Thyroid gland (tissue), 4 donors: ENCODE measurements at regions not wholly inside any gene's neighbourhood (a gene's known extent, or its start where the extent isn't known, plus 50 kb on each side); places are given as distances from the start of the nearest gene placed in this dataset.

Source experiments
- POLR2A ChIP-seq, 2 donors: fragments of 450-650 bp; IDR thresholded peaks; one replicate each; pipeline ENCODE4 v1.6.1; 2017; ENCODE audit warnings: antibody characterized with exemption in 2 of 2, mild to moderate bottlenecking in 2 of 2, moderate library complexity in 1 of 2
- TF ChIP-seq, protein P1 (sequence below), 6 experiments: fragments of 200-600 bp in 3 of 6; fragments of 450-650 bp in 3 of 6; sonication (generic) in 3 of 6; IDR thresholded peaks; one replicate each; pipeline ENCODE4 v1.5.1; 2016 to 2019; ENCODE audit warnings: antibody characterized with exemption in 6 of 6, mild to moderate bottlenecking in 2 of 6, inconsistent platforms in 1 of 6, moderate library complexity in 1 of 6

DNA sequence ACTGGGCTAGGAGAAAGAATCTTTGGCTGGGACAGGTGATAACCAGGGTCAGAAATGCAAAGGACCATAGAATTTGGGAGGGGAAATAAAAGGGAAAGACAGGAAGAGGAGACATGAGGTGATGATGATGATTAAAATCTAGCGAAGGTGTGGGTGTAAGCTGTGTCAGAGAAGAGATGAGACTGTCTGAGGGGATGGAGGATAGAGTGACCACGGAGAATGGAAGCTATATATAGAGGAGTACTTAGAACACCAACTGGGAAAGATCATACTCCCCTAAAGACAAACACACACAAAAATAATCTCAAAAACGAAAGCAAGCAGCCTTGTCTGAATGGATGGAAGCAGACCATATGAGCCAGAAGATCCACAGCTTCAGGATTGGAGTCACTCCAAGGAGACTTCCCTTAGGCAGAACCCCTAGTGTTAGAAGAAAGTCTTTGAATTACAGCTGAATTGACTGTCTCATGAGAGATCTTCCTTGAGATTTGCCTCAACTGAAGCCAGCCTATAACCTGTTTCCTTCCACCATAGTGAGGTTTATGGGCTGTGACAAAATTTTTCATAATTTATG lies 115.2 kb upstream of the DAZL start:
- TF ChIP-seq, protein P1, sequence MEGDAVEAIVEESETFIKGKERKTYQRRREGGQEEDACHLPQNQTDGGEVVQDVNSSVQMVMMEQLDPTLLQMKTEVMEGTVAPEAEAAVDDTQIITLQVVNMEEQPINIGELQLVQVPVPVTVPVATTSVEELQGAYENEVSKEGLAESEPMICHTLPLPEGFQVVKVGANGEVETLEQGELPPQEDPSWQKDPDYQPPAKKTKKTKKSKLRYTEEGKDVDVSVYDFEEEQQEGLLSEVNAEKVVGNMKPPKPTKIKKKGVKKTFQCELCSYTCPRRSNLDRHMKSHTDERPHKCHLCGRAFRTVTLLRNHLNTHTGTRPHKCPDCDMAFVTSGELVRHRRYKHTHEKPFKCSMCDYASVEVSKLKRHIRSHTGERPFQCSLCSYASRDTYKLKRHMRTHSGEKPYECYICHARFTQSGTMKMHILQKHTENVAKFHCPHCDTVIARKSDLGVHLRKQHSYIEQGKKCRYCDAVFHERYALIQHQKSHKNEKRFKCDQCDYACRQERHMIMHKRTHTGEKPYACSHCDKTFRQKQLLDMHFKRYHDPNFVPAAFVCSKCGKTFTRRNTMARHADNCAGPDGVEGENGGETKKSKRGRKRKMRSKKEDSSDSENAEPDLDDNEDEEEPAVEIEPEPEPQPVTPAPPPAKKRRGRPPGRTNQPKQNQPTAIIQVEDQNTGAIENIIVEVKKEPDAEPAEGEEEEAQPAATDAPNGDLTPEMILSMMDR (IDR thresholded peaks at IDR 0.05) = no peak
- TF ChIP-seq POLR2A (IDR thresholded peaks at IDR 0.05) = no peak
